Left forelimb (tissue), 1 donor: ENCODE measurements at regions not wholly inside any gene's neighbourhood (a gene's known extent, or its start where the extent isn't known, plus 50 kb on each side); places are given as distances from the start of the nearest gene placed in this dataset.

Experiments
- DNase-seq: peaks from one replicate; pipeline ENCODE4 v3.0.0-alpha.2; 2018; ENCODE audit warnings: low spot score

DNA sequence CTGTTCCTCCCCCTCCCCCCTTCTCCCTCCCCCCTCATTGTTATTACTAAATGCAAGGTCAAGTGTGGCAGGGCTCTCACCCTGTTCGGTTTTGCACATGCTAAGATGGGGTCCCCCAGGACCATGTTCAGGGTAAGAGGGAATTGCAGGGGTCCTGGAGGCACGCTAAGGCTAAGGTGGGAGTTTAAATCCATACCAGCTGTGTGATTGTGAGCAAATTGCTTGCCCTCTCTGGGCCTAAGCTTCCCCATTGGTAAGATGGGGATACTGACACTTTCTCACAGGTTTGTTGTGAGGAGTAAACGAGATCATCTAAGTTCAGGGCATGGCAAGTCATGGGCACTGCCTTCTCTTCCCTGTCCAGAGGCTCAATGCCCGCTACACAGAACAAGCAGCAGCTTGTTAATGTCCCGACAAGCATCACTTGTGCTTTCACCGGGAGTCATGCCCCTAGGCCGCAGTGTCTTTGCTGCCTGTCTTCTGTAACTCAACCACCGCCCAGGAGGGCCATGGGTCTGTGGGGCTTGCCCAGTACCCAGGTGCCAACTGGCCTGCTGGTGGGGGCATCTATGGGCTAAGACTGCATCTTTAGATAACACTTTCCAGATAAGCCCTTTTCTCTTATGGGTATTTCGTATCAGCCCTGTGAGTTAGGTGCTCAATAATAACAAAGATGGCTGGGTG lies 279.1 kb downstream of the MYCN start:
- no peak for DNase-seq

DNA sequence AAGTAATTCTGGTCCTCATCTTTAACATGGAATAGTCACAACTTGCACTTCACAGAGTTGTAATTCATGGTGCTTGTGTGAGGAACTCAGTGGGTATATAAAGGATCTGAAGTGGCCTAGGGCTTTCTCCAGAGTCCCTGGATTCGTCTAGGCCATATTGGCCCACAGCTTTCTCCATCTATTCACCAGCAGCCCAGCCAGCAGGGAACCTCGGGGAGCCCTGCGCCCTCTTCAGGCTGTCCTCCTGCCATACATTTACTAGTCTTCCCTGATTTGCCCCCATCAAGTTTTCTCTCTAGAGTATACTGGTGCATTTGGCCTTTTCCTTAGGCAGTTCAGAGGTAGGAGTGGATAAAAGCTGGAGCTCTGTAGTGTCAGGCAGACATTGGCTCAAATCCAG lies 278.3 kb downstream of the MYCN start:
- peak; percentile 57 for DNase-seq

DNA sequence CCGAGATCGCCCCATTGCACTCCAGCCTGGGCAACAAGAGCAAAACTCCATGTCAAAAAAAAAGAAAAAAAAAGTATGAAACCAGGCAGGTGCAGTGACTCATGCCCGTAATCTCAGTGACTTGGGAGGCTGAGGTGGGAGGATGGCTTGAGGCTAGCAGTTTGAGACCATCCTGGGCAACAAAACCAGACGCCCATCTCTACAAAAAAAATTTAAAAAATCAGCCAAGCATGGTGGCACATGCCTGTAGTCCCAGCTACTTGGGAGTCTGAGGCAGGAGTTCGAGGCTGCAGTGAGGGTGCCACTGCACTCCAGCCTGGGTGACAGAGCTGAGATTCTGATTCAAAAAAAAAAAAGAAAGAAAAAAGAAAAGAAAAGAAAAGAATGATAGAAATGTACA lies 277.8 kb downstream of the MYCN start:
- DNase-seq, result no peak

DNA sequence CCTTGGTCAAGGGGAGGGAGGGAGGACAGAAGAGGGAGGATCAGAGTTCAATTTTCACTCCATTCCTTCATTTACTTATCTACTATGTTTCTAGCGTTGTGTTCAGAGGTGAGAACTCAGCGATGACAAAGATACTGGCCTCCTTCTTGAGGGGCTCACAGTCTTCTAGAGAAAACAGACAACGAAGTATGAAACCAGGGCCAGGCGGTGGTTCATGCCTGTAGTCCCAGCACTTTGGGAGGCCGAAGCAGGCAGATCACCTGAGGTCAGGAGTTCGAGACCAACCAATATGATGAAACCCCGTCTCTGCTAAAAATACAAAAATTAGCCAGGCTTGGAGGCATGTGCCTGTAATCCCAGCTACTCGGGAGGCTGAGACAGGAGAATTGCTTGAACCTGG lies 277.4 kb downstream of the MYCN start:
- DNase-seq, result peak; percentile 6

DNA sequence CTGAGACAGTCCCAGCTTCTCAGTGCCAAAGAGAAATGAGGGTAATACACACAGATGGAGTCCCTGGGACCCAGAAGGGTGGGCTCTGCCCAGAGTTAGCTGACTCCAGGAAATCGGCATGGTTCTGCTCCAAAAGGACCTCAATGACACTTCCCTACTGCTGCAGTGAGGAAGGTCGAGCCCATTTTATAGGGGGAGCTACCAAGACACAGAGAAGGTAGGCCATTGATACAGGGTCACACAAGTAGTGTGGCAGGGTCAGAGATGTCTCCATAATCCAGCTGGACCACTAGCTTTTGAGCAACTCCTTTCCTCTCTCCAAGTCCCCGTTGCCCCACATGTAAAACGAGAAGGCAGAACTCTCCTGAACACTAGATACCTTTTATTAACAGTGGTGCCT lies 276.9 kb downstream of the MYCN start:
- peak; percentile 51 for DNase-seq

DNA sequence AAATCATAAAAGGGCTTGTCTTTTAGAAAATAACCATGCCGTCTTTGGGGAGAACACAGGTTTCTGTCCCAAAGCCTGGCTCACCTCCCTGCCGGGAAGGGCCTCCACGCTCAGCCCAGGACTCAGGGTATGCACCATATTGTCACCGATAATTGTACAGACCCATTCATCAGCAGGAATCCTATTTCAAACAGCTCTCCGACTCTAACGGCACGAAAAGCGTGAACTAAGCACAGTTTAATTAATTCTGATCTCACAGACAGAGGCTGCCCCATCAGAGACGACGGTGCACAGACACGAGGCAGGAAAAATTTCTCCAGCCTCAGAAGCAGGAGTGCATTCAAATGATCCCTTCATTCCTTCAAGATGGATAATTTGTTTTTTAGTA lies 276.2 kb downstream of the MYCN start:
- DNase-seq, result no peak

- DNase-seq, result no peak
These were observed 275.7 kb downstream of the MYCN start for GRCh38 chr2:16215902-16216557.

DNA sequence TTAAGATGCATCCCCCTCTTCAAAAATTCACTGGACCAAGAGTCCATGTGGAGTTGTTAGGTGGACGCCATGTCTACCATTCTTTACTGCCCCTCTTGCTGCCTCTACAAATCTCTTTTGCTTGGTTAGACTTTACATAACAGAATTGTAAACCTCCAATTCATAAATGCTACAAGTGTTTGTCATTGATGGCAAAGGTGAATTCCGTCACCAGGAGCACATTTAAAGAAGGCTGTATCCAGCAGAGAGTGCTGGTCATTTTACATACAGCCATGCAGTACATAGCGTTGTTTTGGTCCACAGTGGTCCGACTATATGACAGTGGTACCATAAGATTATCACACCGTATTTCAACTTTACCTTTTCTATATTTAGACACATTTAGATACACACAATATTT lies 274.5 kb downstream of the MYCN start:
- no peak for DNase-seq

GRCh38 chr2:16214391-16214790 lies 274.0 kb downstream of the MYCN start:
- no peak for DNase-seq

DNA sequence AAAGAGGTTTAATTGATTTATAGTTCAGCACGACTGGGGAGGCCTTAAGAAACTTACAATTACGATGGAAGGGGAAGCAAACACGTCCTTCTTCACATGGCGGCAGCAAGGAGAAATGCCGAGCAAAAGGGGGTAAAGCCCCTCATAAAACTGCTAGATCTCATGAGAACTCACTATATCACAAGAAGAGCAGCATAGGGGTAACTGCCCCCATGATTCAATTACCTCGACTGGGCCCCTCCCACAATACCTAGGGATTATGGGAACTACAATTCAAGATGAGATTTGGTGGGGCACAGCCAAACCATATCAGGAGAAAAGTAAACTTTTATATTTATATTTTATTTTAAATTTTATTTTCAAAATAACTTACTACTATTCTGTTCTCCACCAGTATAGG lies 272.0 kb downstream of the MYCN start:
- no peak for DNase-seq

DNA sequence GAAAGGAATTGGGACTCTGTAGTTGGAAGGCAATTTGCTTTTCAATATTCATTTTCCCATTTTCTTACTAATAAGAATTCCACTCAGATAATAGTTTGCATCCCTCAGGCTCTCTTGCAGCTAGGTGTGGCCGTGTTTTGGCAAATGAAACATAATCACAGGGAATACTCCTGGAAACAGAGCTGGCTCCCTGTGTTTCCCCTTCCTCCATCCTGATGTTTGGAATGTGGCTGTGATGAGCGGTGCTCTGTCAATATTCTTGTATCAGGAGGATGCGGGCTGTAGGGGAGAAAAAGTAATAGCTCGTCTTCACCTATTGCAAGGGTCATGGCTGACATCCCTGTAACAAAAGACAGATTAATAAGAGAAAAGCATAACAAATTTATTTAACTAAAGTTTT lies 271.0 kb downstream of the MYCN start:
- DNase-seq, result no peak

GRCh38 chr2:16210841-16211240 lies 270.5 kb downstream of the MYCN start:
- DNase-seq, result no peak

DNA sequence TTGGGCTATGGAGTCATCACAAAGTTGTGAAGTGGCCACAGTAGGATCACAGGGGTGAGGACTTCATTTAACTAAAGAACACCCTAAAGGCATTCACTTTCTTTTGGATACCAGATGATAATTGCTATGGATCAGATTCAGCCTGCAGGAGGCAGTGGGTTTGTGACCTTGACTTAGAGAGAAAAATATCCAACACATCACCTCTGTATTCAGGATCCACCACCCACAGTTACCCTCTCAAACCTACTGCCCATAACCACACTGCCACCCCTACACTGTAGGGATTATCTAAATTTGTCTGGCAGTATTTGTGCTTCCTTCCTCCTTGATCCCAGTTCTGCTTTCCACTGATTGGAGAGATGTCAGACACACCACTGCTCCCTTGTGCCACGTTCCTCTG lies 269.4 kb downstream of the MYCN start:
- DNase-seq, result no peak

DNA sequence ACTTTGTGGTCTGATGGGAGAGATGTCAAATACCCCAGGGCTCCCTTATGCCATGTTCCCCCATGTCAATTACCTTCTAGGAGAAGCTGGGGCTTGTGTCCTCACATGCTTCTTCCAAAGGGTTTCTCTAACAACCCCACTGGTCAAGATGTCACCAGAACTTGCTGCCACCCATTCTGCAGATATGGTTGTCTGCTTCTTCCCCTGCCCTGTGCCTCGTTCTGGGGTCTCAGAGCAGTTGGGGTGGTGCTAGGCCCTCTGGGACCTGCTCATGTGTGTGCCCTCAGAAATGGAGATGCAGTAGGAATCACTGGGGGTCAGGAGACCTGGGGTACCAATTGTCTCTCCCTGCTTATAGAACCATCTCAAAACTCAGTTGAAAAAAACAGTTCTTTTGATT lies 268.6 kb downstream of the MYCN start:
- no peak for DNase-seq

GRCh38 chr2:16208241-16208797 lies 268.0 kb downstream of the MYCN start:
- DNase-seq, result no peak

DNA sequence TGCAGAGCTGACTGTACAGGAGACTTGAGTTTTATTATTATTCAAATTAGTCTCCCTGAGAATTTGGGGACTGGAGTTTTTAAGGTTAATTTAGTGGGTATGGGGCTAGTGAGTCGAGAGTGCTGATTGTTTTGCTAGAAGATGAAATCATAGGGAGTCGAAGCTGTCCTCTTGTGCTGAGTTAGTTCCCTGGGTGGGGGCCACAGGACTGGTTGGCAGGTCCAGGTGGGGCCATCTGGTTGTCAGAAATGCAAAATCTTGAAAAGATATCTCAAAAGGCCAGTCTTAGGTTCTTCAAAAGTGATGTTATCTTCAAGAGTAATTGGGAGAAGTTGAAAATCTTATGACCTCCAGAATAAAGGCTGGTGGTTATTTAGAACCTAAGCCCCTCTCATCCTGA lies 267.3 kb downstream of the MYCN start:
- DNase-seq, result no peak

GRCh38 chr2:16207151-16207550 lies 266.8 kb downstream of the MYCN start:
- peak; percentile 0 for DNase-seq

DNA sequence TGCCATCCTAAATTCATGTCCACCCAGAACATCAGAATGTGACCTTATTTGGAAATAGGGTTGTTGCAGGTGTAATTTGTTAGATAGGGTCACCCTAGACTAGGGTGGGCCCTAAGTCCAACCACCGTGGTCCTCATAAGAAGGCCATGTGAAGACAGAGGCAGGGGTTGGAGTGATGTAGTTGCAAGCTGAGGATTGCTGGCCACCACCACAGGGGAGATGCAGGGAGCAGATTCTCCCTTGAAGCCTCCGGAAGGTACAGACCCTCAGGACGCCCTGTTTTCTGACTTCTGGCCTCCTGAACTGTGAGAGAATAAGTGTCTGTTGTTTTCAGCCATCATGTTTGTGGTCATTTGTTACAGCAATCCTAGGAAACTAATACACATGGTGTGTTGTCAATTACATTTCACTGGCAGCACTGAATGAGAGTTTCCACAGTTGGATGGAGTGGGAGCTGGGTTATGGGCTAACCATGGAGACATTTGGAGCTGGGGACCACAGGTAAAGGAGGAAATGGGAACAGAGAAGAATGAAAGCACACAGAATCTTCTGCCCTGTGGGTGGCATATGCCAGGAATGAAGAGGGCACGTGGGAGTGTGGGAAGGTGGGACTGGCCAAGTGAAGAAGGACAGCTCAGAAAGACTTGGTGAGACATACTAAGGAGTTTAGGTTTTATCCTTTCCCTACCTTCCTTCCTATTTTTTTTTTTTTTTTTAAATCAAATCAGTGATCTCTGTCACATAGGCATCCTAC lies 266.0 kb downstream of the MYCN start:
- DNase-seq, result no peak

- DNase-seq, result no peak
These were observed 265.3 kb downstream of the MYCN start for GRCh38 chr2:16205631-16206030.

GRCh38 chr2:16204886-16205620 lies 264.7 kb downstream of the MYCN start:
- no peak for DNase-seq

- no peak for DNase-seq
These were observed 263.9 kb downstream of the MYCN start for GRCh38 chr2:16204251-16204650.

DNA sequence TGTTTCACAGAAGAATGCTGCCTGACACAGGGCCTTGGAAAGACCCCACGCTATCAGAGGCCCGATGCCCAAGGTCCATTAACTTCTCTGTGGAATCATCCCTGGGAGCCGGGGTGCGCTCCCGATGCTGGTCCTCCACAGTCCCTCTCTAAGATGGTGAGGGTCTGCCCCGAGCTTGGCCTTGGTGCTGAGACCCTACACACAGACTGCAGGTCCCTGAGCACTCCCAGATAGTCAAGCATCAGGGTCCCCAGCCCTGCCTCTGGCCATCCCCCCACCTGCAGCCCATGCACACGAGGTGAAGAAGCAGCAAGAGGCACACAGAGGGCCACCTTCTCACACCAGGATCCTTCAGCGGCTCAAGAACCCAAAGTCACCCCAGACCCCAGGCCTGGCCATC lies 263.3 kb downstream of the MYCN start:
- no peak for DNase-seq
